NCI-H2196 (cell line): ENCODE measurements at regions not wholly inside any gene's neighbourhood (a gene's known extent, or its start where the extent isn't known, plus 50 kb on each side); places are given as distances from the start of the nearest gene placed in this dataset.

Experiments
- DNase-seq: peaks from one replicate; lab custom pipeline; 2025; ENCODE audit not compliant: unreplicated experiment; lab: John Stamatoyannopoulos, UW

- no peak for DNase-seq
These were observed 591.9 kb downstream of the TECRL start for GRCh38 chr4:63817196-63817865.

GRCh38 chr4:63814171-63814964 is 594.9 kb downstream of the TECRL start:
- no peak for DNase-seq

- DNase-seq, result no peak
These were observed 610.1 kb downstream of the TECRL start for GRCh38 chr4:63799166-63799565.

GRCh38 chr4:63795301-63795700 is 613.9 kb downstream of the TECRL start:
- no peak for DNase-seq

- no peak for DNase-seq
These were observed 618.9 kb downstream of the TECRL start for GRCh38 chr4:63790377-63790776.

- no peak for DNase-seq
These were observed 621.0 kb downstream of the TECRL start for GRCh38 chr4:63788271-63788670.

- no peak for DNase-seq
These were observed 621.9 kb downstream of the TECRL start for GRCh38 chr4:63787326-63787725.

- DNase-seq, result no peak
These were observed 623.1 kb downstream of the TECRL start for GRCh38 chr4:63786171-63786570.

GRCh38 chr4:63784822-63785221 is 624.4 kb downstream of the TECRL start:
- DNase-seq, result no peak

GRCh38 chr4:63777601-63778000 is 631.6 kb downstream of the TECRL start:
- no peak for DNase-seq

GRCh38 chr4:63764400-63764799 is 644.9 kb downstream of the TECRL start:
- DNase-seq, result no peak

GRCh38 chr4:63757929-63758328 is 651.3 kb downstream of the TECRL start:
- no peak for DNase-seq

- DNase-seq, result no peak
These were observed 666.4 kb downstream of the TECRL start for GRCh38 chr4:63742882-63743281.

GRCh38 chr4:63729519-63729918 is 679.7 kb downstream of the TECRL start:
- no peak for DNase-seq

GRCh38 chr4:63728480-63729177 is 680.6 kb downstream of the TECRL start:
- no peak for DNase-seq

GRCh38 chr4:63717384-63717783 is 691.9 kb downstream of the TECRL start:
- no peak for DNase-seq

GRCh38 chr4:63708661-63709060 is 700.6 kb downstream of the TECRL start:
- no peak for DNase-seq

- DNase-seq, result no peak
These were observed 708.7 kb downstream of the TECRL start for GRCh38 chr4:63700569-63700968.

- no peak for DNase-seq
These were observed 715.9 kb downstream of the TECRL start for GRCh38 chr4:63693321-63693720.

GRCh38 chr4:63678358-63678931 is 730.8 kb downstream of the TECRL start:
- no peak for DNase-seq

- DNase-seq, result no peak
These were observed 738.5 kb downstream of the TECRL start for GRCh38 chr4:63670735-63671134.

GRCh38 chr4:63663870-63664269 is 745.4 kb downstream of the TECRL start:
- no peak for DNase-seq
